Right renal cortex interstitium (tissue), 3 donors: ENCODE measurements at regions not wholly inside any gene's neighbourhood (a gene's known extent, or its start where the extent isn't known, plus 50 kb on each side); places are given as distances from the start of the nearest gene placed in this dataset.
"Not testable (repeated sequence)": the region's sequence is repeated elsewhere in the genome, so short reads cannot be mapped to it uniquely, and the experiment has no call there.

ENCODE experiments used
- DNase-seq, 3 donors: peaks; one replicate each; pipeline ENCODE4 v3.0.0-alpha.2; 2013; ENCODE audit warnings: low read depth in 3 of 3, low spot score in 2 of 3

GRCh38 chr2:23019476-23019875, 365.5 kb upstream of the KLHL29 start:
- no peak for DNase-seq

DNA sequence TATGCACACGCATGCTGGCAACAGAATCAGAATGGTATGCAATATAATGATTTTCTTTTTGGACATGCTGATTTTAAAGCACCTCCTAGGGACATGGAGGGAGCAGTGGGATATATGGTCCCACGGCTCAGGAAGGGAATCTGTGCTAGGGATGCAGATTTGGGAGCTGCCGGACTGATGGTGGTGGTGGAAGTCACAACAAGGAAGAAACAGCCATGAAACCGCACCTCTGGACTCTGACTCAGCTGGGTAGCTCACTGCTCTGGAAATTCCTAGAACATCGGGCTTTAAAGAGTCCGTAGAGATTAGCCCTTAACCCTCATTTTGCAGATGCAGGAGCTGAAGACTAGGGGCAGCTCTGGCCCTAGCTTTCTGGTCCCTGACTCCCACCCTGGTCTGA, 364.3 kb upstream of the KLHL29 start:
- DNase-seq, result no peak

DNA sequence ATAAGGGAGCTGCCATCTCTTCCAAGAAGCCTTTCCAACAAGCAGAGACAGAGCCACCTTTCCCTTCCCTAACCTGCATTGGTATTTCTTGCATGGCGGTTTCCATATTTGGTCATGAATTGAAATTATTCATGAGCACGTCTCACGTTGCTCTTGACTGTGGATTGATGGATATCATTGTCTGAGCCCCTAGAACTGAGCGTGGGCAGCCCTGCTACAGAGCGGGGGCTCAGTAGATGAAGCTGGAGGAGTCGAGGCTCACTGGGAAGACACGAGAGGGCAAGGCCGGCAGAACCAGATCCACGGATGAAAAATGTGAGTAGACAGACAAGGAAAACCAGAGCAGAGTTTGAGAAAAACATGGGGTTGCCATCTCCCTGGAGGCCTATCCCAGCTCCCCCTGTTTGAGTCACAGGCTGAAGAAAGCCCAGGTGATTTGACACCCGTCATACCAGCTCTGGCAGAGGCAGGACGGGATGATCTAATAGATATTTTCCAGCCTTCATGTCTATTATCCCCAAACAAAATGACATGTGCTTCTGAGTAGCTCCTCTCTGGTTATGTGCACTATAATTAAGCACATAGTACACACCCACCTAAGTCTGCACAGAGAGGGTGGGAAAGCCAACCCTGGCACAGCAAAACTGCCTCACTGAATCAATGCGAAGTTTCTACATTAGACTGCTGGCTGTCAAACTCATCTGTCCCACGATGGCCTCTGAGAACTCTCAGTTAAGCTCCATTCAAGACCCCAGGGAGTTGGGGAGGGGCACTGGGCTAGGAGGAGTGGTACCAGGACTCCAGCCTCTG, 363.5 kb upstream of the KLHL29 start:
- DNase-seq, result no peak

- no peak for DNase-seq
Measured at GRCh38 chr2:23023722-23024121, 361.3 kb upstream of the KLHL29 start.

- DNase-seq, result no peak
Measured at GRCh38 chr2:23026671-23027070, 358.3 kb upstream of the KLHL29 start.

DNA sequence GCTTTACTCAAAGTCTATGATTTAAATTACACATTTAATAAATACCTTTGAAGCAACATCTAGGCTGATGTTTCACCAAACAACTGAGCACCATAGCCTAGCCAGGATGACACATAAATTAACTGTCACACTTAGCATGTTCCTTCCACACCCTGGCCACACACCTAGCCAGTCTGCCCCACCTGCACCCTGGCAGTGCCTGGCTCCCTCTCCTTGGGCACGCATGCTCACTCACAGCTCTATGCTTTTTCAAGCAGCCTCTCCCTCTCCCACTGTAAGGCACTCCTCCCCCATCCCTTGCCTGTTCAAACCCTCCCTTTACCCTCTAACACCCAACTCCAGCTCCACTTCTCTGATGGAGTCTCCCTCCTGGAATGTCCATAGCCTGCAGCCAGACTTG, 357.6 kb upstream of the KLHL29 start:
- DNase-seq, result no peak

- DNase-seq, result no peak
Measured at GRCh38 chr2:23028106-23028505, 356.9 kb upstream of the KLHL29 start.

GRCh38 chr2:23029111-23029510, 355.9 kb upstream of the KLHL29 start:
- DNase-seq, result no peak

GRCh38 chr2:23029951-23030350, 355.0 kb upstream of the KLHL29 start:
- DNase-seq, result no peak

- no peak for DNase-seq
Measured at GRCh38 chr2:23034996-23035395, 350.0 kb upstream of the KLHL29 start.

GRCh38 chr2:23036629-23037028, 348.4 kb upstream of the KLHL29 start:
- DNase-seq, result no peak

DNA sequence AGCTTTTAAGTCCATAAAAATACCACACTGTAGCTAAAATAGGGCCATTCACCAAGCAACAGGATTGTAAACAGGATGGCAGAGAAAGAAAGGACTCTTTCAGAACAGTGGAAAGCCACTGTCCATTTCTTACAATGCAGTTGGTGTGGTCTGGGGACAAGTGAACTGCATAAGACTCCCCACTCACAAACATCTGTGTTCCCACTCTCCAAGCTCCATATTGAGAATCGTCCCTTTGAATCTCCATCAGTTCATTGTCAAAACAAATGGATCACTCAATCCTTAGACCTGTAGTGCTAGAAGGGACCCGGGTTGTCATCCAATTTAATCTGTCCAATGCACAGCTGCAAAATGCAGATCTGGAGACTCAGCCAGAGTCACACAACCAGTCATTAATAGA, 347.4 kb upstream of the KLHL29 start:
- DNase-seq, result no peak

DNA sequence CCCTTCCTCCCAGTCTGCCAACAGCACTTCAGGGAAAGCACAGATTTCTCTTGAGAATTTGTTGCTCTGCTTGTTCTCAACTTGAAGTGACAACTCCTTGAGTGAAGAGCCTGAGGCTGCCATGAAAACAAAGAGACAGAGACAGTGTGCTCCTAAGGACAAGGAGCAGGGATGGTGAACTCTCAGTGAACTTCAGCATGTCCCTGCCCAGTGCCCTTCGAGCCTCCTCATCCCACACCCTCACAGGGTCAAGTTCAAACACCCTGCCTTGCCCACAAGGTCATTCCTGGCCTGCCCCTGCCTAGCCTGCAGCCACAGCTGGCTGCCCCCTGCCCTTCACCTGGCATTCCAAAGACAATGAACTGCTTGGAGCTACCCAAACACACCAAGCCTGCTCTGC, 343.5 kb upstream of the KLHL29 start:
- no peak for DNase-seq

DNA sequence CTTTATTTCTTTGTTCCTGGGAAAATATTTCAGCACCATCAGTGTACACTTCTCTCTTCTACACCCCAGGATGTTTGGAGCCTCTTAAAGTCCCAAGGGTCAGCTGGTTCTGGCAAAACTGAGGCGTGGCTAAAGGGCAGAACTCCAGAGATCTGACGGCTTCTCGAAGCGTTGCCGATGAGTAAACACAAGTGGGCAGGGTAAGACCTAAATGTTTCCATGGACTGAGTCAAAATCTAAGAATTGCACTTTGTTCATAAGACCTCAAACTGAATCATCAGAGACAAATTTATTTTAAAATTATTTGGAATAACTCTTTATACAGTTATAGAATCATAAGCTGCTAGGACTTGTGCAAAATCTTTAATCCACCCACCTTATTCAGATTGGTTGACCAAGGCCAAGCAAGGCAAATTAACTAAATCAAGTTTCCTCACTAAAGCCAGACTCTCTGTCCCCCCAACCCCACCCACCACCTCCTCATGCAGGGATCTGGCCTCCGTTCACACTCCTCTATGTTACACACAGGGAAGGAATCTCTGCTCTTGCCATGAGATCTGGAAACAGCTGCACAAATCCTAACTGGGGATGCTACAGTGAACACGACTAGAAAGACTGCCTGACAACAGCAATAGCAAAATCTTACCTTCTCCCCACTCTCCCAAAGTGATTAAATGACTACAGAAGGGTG, 342.6 kb upstream of the KLHL29 start:
- DNase-seq, result no peak

GRCh38 chr2:23050388-23050787, 334.6 kb upstream of the KLHL29 start:
- DNase-seq, result no peak

- no peak for DNase-seq
Measured at GRCh38 chr2:23053601-23054000, 331.4 kb upstream of the KLHL29 start.

GRCh38 chr2:23055251-23055650, 329.7 kb upstream of the KLHL29 start:
- no peak for DNase-seq

GRCh38 chr2:23056846-23057245, 328.1 kb upstream of the KLHL29 start:
- DNase-seq, result not testable (repeated sequence)

DNA sequence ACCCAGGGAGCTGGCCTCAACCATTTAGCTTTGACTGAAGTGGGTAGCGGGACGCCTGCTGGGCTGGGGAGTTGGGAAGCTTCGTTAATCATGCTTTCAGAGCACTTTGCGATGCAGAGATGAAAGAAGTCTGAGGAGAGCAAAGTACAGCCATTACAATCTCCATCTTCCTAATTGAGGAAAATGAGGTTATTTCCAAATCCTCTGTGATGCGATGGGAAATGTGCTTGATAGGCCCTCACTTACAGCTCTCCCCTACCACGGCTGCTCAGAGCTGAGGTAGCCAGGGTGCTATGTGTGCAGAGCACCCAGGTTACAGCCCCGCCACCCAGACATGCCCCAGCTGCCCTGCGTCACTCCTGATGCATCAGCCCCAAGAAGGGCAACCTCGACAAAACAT, 326.5 kb upstream of the KLHL29 start:
- DNase-seq, result no peak

GRCh38 chr2:23065210-23065609, 319.8 kb upstream of the KLHL29 start:
- no peak for DNase-seq

GRCh38 chr2:23065936-23066335, 319.0 kb upstream of the KLHL29 start:
- DNase-seq, result no peak

GRCh38 chr2:23066686-23067085, 318.3 kb upstream of the KLHL29 start:
- DNase-seq, result no peak
